Tibial nerve (tissue), 4 donors: ENCODE measurements at regions not wholly inside any gene's neighbourhood (a gene's known extent, or its start where the extent isn't known, plus 50 kb on each side); places are given as distances from the start of the nearest gene placed in this dataset.

ENCODE experiments used
- DNase-seq, 2 donors: peaks; one replicate each; pipeline ENCODE4 v3.0.0-alpha.2; 2019; ENCODE audit warnings: low spot score in 2 of 2
- H3K27ac ChIP-seq, 4 donors: fragments of 200-600 bp; sonication (generic) in 3 of 4; one replicate each; pipeline ENCODE4 v1.5.1; 2017 to 2019; ENCODE audit warnings: mild to moderate bottlenecking in 1 of 4
- H3K27me3 ChIP-seq, 2 donors: fragments of 200-600 bp; sonication (generic) in 1 of 2; one replicate each; pipeline versions ENCODE4 v1.5.1 to v1.6.0; 2017 to 2019
- H3K36me3 ChIP-seq, 3 donors: fragments of 200-600 bp; sonication (generic); one replicate each; pipeline ENCODE4 v1.5.1; 2018 to 2019
- H3K4me1 ChIP-seq, 4 donors: fragments of 200-600 bp; sonication (generic) in 3 of 4; one replicate each; pipeline ENCODE4 v1.5.1; 2017 to 2019
- H3K4me3 ChIP-seq, 4 donors: fragments of 200-600 bp; sonication (generic) in 3 of 4; one replicate each; pipeline ENCODE4 v1.5.1; 2017 to 2019; ENCODE audit warnings: mild to moderate bottlenecking in 1 of 4, moderate library complexity in 1 of 4
- H3K9me3 ChIP-seq, 4 donors: fragments of 200-600 bp; sonication (generic) in 3 of 4; one replicate each; pipeline ENCODE4 v1.5.1; 2017 to 2019
- EP300 ChIP-seq, 2 donors: sonication (generic); formaldehyde crosslinking; IDR thresholded peaks; one replicate each; pipeline ENCODE4 v1.6.1; 2017; ENCODE audit warnings: antibody characterized with exemption in 2 of 2, mild to moderate bottlenecking in 1 of 2
- POLR2A ChIP-seq, 2 donors: fragments of 450-650 bp; IDR thresholded peaks; one replicate each; pipeline ENCODE4 v1.6.1; 2017; ENCODE audit warnings: antibody characterized with exemption in 2 of 2, mild to moderate bottlenecking in 2 of 2, moderate library complexity in 2 of 2
- WGBS, 2 donors: methylation state at CpG; one replicate each; pipeline ENCODE4 v1.1.5; 2018; 5-methylcytosine and 5-hydroxymethylcytosine counted together
- TF ChIP-seq, protein P1 (sequence below), 5 experiments: fragments of 200-600 bp in 3 of 5; fragments of 450-650 bp in 2 of 5; sonication (generic) in 3 of 5; IDR thresholded peaks; one replicate each; pipeline ENCODE4 v1.5.1; 2016 to 2019; ENCODE audit warnings: antibody characterized with exemption in 5 of 5, mild to moderate bottlenecking in 3 of 5, moderate library complexity in 2 of 5

DNA sequence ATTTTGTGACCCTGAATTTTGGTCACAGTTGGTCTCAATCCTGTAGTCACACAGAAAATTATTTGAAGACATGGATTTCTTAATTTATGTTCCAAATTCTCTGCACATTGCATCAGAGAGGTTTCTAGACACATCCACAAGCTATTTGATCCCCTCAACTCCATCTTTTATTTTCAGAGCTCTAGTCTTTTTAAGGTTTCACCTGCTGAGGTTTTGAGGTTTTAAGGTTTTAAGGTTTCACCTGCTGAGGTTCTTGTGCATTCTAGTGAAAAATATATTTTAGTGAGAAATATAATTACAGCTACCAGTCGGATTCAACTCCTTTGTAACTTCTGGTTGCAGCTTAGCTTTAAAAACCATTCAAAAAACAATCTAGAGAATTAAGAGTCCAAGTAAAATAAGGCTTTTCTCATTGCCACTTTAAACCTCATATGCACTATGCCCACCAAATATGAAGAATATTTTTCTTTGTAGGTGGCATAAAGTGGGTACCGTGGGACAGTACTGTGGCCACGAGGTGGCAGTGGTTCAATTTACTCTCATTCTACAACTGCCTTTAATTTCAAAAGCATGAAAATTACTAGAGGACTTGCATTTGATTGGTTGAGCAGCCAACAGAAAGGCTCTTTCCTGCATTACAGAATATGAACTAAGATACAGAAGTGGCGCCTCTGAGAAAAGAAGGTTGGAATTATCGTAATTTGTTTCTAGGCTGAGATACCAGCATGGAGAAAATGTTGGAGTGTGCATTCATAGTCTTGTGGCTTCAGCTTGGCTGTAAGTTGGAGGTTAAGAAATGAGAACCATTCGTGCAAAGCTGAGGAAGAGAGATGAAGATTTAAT is 366.5 kb upstream of the OR4E1 start:
- TF ChIP-seq POLR2A (IDR thresholded peaks at IDR 0.05) (no peak), EP300 (IDR thresholded peaks at IDR 0.05) (no peak)
- TF ChIP-seq, protein P1, sequence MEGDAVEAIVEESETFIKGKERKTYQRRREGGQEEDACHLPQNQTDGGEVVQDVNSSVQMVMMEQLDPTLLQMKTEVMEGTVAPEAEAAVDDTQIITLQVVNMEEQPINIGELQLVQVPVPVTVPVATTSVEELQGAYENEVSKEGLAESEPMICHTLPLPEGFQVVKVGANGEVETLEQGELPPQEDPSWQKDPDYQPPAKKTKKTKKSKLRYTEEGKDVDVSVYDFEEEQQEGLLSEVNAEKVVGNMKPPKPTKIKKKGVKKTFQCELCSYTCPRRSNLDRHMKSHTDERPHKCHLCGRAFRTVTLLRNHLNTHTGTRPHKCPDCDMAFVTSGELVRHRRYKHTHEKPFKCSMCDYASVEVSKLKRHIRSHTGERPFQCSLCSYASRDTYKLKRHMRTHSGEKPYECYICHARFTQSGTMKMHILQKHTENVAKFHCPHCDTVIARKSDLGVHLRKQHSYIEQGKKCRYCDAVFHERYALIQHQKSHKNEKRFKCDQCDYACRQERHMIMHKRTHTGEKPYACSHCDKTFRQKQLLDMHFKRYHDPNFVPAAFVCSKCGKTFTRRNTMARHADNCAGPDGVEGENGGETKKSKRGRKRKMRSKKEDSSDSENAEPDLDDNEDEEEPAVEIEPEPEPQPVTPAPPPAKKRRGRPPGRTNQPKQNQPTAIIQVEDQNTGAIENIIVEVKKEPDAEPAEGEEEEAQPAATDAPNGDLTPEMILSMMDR (IDR thresholded peaks at IDR 0.05) = peak; percentile 17 to 41 (median 34)
- H3K4me3 ChIP-seq = no peak overlapping the region
- no peak for DNase-seq
- H3K27ac ChIP-seq = no peak overlapping the region
- no peaks in the 10 kb centered on the region for H3K9me3 ChIP-seq
- no peaks in the 10 kb centered on the region for H3K36me3 ChIP-seq
- no peaks in the 10 kb centered on the region for H3K27me3 ChIP-seq
- H3K4me1 ChIP-seq = peaks cover 0 to 6% (median 0%) of the 10 kb centered on the region in 4 donors
- WGBS, 2 donors = 46% methylated on average over 6 of the region's 6 CpGs

DNA sequence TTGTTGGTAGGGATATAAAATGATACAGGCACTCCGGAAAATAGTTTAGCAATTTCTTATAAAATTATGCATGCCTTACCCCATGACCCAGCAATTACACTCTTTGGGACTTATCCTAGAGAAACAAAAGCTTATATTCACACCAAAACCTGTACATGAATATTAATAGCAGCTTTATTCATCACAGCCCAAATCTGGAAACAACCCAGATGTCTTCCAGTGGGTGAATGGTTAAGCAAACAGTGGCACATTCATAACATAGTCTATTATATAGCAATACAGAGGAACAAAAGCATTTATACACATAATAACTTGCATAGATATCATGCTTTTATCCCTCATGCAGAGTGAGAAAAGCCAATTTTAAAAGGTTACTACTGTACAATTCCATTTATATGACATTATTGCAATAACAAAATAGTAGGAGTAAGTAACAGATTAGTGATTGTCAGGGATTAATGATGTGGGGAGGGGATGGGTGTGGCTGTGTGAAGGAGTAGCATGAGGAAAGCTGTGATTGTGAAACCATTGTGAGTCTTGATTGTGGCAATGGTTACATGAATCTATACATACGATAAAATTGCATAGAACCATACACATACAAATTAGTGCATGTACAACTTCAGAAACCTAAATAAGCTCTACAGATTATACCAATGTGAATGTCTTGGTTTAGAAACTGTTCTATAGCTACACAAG is 363.1 kb upstream of the OR4E1 start:
- Histone ChIP-seq H3K27me3 (no peaks in the 10 kb centered on the region), H3K4me3 (no peak overlapping the region), H3K36me3 (no peaks in the 10 kb centered on the region), H3K27ac (no peak overlapping the region), H3K9me3 (no peaks in the 10 kb centered on the region), H3K4me1 (peaks cover 0 to 6% (median 0%) of the 10 kb centered on the region in 4 donors)
- TF ChIP-seq EP300 (IDR thresholded peaks at IDR 0.05) = no peak
- TF ChIP-seq POLR2A (IDR thresholded peaks at IDR 0.05) = no peak
- TF ChIP-seq, protein P1 (IDR thresholded peaks at IDR 0.05) = no peak
- no peak for DNase-seq
- WGBS, 2 donors = 46 to 55% methylated on average over 2 of the region's 2 CpGs

DNA sequence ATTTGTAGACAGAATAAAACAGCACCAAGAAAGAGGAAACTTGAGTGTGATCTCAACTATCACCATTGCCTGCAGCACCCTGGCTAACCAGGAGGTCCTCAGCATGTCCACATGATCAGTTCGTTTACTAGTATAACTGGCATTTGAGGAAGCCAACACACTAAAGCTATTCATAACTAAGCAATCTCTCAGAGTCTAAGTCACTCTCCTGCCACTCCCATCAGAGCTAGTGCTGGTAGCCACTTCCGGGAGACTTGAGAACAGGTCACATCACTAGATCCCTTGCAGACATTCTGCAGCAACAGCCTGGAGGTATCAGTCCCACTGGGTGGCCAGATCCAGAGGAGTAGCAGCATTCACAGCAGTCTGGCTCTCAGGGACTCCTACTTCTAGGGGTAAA is 352.9 kb upstream of the OR4E1 start:
- no peaks in the 10 kb centered on the region for H3K4me1 ChIP-seq
- no peak for DNase-seq
- H3K27ac ChIP-seq = no peak overlapping the region
- no peaks in the 10 kb centered on the region for H3K9me3 ChIP-seq
- H3K4me3 ChIP-seq = no peak overlapping the region
- no peaks in the 10 kb centered on the region for H3K36me3 ChIP-seq
- no peaks in the 10 kb centered on the region for H3K27me3 ChIP-seq
- TF ChIP-seq EP300 (IDR thresholded peaks at IDR 0.05) (no peak), POLR2A (IDR thresholded peaks at IDR 0.05) (no peak)
- TF ChIP-seq, protein P1 (IDR thresholded peaks at IDR 0.05) = no peak
- 28 to 33% methylated on average over 2 of the region's 2 CpGs for WGBS, 2 donors

DNA sequence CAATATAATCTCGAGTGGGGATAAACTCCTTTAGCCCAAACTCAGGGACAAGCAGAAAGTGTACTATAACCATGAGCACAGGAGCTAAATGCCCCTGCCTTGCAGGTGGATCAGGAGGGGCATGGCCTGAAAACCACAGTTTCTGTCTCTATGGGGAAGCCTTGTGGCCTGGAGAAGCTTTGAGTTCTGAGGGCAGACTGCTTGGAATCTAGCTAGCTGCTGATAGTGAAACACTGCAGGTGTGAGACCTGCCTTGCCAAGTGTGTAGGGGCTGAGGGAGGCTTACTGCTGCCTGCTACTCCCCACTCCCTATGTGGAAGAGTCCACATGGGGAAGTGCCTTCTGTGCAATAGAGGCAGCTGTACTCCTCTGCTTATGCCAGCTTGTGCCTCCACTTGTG is 352.3 kb upstream of the OR4E1 start:
- WGBS, 2 donors = 53 to 80% methylated on average over 1 of the region's 1 CpG

More for the DNA sequence above, 352.3 kb upstream of the OR4E1 start:
- Histone ChIP-seq H3K36me3 (no peaks in the 10 kb centered on the region), H3K4me3 (no peak overlapping the region), H3K27ac (no peak overlapping the region), H3K4me1 (no peaks in the 10 kb centered on the region), H3K27me3 (no peaks in the 10 kb centered on the region), H3K9me3 (no peaks in the 10 kb centered on the region)
- TF ChIP-seq, protein P1 (IDR thresholded peaks at IDR 0.05) = no peak
- TF ChIP-seq POLR2A (IDR thresholded peaks at IDR 0.05) (no peak), EP300 (IDR thresholded peaks at IDR 0.05) (no peak)
- no peak for DNase-seq
